SK-MEL-5 (cell line): ENCODE measurements at regions not wholly inside any gene's neighbourhood (a gene's known extent, or its start where the extent isn't known, plus 50 kb on each side); places are given as distances from the start of the nearest gene placed in this dataset.

Source experiments
- DNase-seq: peaks from one replicate; pipeline ENCODE4 v3.0.0-alpha.2; 2016; ENCODE audit warnings: low read depth, low spot score
- in situ Hi-C: cut with HindIII; loops from 2 replicates; pipeline ENCODE4 v1.10.0; 2016; ENCODE audit warnings: low sequenced_read_pairs, high pct_unique_total_duplicates, low pct_unique_long_range_greater_than_20kb
- small RNA-seq, 2 experiments: library from RNA; depleted of rRNA; stranded (forward); fragments of <200 nt; gene quantifications; one replicate each; pipeline ENCODE3, GENCODE V24; 2014

GRCh38 chr17:69978056-69978646 is 96.9 kb upstream of the KCNJ16 start:
- in situ Hi-C loops, result no loop called here
- DNase-seq, result no peak

DNA sequence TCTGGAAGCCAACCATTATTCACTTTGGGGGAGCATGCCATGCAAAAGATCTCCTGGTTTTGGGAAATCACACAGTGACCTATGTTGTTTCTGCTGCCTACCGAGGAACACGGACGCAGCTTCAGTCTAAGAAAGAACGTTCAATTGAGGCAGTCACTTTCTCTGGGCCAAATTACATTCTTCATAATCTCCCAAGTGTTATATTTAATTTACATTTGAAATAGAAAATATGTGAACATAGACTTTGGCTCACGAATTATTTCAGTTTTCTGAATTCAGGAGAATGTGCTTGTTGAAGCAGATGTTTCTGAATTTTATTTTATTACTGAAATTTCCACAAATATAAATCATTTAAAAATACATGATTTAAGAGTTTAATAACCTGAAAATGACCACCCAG is 93.6 kb upstream of the KCNJ16 start:
- no peak for DNase-seq
- in situ Hi-C loops, result no loop called here

- no peak for DNase-seq
- in situ Hi-C loops, result no loop called here
Observed at GRCh38 chr17:69995476-69995875, 79.5 kb upstream of the KCNJ16 start.

GRCh38 chr17:69997332-69997731 is 77.7 kb upstream of the KCNJ16 start:
- in situ Hi-C loops, result no loop called here
- DNase-seq, result no peak

GRCh38 chr17:69999253-69999652 is 75.8 kb upstream of the KCNJ16 start:
- no peak for DNase-seq
- in situ Hi-C loops, result no loop called here

DNA sequence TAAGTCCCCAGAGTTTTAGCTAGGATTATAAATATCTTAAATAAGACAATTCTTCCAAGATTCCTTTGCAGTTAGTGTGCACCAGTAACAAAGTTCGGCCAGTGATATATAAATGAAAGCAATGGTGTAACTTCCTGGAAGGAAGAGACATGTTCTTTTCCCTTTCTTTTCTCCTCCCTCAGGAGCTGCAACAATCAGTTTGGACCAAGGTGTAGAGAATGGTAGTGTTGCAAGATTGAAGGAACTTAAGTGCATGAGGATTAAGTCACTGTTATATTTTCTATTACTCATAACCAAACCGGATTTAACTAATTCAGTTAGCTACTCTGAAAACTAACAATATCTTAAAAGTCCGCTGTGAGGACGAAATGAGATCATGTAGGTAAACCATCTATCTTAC is 68.9 kb upstream of the KCNJ16 start:
- in situ Hi-C loops, result no loop called here
- no peak for DNase-seq

DNA sequence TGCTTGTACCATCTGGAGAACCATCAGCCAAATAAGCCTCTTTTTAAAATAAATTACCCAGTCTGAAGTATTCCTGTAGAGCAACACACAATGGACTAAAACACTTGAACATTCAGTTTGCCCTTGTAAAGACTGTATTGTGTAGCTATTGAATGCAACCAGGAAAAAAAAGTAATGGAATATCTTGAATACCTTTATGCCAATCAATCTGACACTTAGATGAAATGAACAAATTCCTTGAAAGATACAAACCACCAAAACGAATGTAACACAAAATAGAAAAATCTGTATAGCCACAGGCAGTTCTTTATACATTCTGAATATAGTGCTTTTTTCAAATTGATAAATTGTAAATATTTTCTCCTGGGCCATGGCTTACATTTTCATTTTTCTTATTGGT is 63.3 kb upstream of the KCNJ16 start:
- DNase-seq, result no peak
- in situ Hi-C loops, result no loop called here

DNA sequence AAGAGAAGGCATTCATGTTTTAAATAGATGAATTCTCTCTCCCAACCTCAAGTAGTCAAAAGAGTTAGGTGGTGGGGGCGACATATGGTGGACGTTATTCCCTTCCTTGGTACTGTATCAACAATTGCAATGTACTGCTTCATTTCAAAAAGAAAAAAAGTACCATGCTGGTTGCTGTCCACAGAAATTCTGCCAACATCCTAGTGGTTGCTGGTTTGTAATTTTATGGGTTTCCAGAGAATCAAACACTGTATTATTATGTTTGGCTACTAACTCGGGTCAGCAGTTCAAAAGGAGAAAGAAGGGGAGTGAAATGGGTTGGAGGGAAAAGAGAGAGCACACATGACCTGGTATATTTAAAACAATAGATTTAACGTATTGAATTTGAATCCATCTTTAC is 61.1 kb upstream of the KCNJ16 start:
- in situ Hi-C loops, result no loop called here
- DNase-seq, result no peak

DNA sequence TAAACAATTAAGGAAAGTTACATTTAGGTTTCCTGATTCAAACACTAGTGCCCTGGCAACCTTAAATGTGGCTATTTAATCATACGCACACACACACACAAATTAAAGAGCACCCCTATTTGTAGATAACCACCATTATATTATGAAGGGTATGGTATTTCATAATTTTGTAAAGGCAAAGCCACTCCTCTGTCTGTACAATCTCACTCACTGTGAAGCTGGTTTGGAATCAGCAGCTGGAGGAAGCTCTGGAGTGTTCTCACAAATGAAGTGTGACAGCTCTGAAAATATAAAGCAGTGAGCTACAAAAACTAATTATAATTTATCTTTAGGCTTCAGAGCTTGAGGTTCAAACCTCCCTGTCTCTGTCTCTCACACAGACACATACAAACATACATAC is 57.9 kb upstream of the KCNJ16 start:
- in situ Hi-C loops, result no loop called here
- no peak for DNase-seq

GRCh38 chr17:70017941-70018340 is 57.1 kb upstream of the KCNJ16 start:
- DNase-seq, result no peak
- in situ Hi-C loops, result no loop called here

DNA sequence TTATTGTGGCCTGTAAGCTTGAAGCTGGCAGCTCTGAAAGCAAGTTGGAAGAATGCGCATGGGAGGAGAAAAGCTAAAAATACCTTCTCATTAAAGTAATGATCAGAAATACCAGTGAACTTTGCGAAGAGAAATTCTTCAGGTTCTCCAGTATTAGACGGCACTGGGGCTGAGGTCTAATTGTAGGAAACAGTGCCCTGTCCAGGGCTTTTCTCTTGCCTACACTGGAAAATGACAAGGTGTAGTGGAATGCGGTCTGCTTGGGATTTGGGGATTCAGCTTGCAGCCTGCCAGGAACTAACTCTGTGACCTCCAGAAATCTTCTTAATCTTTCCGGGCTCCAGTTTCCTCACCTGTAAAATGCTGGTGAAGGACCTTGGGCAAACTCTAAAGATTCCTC is 53.3 kb upstream of the KCNJ16 start:
- in situ Hi-C loops, result no loop called here

GRCh38 chr17:70022175-70022574 is 52.9 kb upstream of the KCNJ16 start:
- peak; percentile 58 for DNase-seq
- in situ Hi-C loops, result no loop called here

More for the DNA sequence above, 53.3 kb upstream of the KCNJ16 start:
- DNase-seq, result no peak

DNA sequence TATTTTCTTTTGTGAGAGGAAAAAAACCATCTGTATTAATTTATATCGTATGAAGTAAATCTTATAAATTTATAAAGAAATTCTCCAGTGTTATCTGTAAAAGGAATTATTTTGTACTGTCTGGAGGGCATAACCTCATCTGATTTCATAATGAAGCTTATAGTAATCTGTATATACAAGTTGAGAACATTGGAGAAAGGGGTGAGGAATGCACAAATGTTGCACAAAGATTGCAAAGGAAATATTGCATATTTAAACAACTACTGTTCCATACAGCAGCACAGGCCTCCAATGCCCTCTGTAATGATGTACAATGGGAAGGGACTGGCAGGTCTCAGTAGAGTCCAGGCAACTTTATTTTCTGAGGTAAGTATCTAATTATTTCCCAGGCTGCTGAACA is 50.8 kb upstream of the KCNJ16 start:
- in situ Hi-C loops, result no loop called here
- no peak for DNase-seq

Small RNAs in the stretch of these regions (small RNA-seq; reads per million reads assigned to genes)
- gene AC002545.1 (0 reads per million in 2 experiments), gene RF00019 (0 reads per million in 2 experiments)
